Mesothelial cell of epicardium (in vitro differentiated cells): ENCODE measurements at regions not wholly inside any gene's neighbourhood (a gene's known extent, or its start where the extent isn't known, plus 50 kb on each side); places are given as distances from the start of the nearest gene placed in this dataset.

Source experiments
- DNase-seq, 2 experiments: peaks; one replicate each; pipeline ENCODE4 v3.0.0; 2021; ENCODE audit warnings: low spot score in 2 of 2; ENCODE audit not compliant: unreplicated experiment in 2 of 2
- H3K27ac Mint-ChIP-seq: 2 replicates; pipeline ENCODE4 v1.8.0; 2021; ENCODE audit warnings: mixed read lengths
- H3K27me3 Mint-ChIP-seq: 2 replicates; pipeline ENCODE4 v1.8.0; 2021; ENCODE audit warnings: low read depth, mixed read lengths
- H3K36me3 Mint-ChIP-seq: 2 replicates; pipeline ENCODE4 v1.8.0; 2021; ENCODE audit warnings: mixed read lengths
- H3K4me1 Mint-ChIP-seq: 2 replicates; pipeline ENCODE4 v1.8.0; 2021; ENCODE audit warnings: mixed read lengths
- H3K4me3 Mint-ChIP-seq: 2 replicates; pipeline ENCODE4 v1.8.0; 2021; ENCODE audit warnings: mild to moderate bottlenecking, moderate library complexity, mixed read lengths
- H3K9me3 Mint-ChIP-seq: 2 replicates; pipeline ENCODE4 v1.8.0; 2021; ENCODE audit warnings: mixed read lengths
- CTCF ChIP-seq: fragments of 200-600 bp; sonication (generic); IDR thresholded peaks from one replicate; pipeline ENCODE4 v1.5.0; 2021; ENCODE audit warnings: antibody characterized with exemption; ENCODE audit not compliant: unreplicated experiment

- no peaks in the 10 kb centered on the region for H3K9me3 Mint-ChIP-seq
- no peak for DNase-seq
- H3K36me3 Mint-ChIP-seq, result no peaks in the 10 kb centered on the region
- TF ChIP-seq CTCF, result no peak
- H3K27me3 Mint-ChIP-seq, result no peaks in the 10 kb centered on the region
- peaks cover 6% of the 10 kb centered on the region for H3K4me1 Mint-ChIP-seq
- H3K4me3 Mint-ChIP-seq, result no peak overlapping the region
- no peak overlapping the region for H3K27ac Mint-ChIP-seq
Observed at GRCh38 chr14:38536376-38537038, 280.6 kb upstream of the CLEC14A start.

GRCh38 chr14:38528582-38528981 is 272.7 kb upstream of the CLEC14A start:
- Mint-ChIP-seq H3K4me1 (peaks cover 13% of the 10 kb centered on the region), H3K4me3 (no peak overlapping the region), H3K27ac (no peak overlapping the region), H3K9me3 (peaks cover 9% of the 10 kb centered on the region), H3K36me3 (no peaks in the 10 kb centered on the region), H3K27me3 (no peaks in the 10 kb centered on the region)
- no peak for TF ChIP-seq CTCF
- DNase-seq, result no peak

DNA sequence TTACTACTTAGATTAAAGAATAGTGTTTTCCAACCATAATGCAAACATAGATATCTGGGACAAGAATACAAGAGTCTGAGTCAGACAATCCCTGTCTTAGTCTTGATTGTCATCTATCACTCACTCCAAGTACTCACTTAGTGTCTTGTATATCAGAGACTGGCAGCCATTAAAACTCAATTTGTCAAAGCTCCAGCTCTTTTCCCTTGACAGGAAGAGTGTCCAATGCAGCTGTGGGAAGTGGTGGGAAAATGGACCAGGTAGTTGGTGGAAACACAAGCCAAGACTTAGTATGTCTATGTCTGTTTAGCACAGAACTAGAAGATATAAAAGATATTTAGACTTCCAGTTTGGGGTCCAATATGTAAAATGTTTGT is 271.6 kb upstream of the CLEC14A start:
- Mint-ChIP-seq H3K9me3 (peaks cover 9% of the 10 kb centered on the region), H3K36me3 (no peaks in the 10 kb centered on the region), H3K27ac (no peak overlapping the region), H3K4me3 (no peak overlapping the region), H3K27me3 (no peaks in the 10 kb centered on the region), H3K4me1 (peaks cover 13% of the 10 kb centered on the region)
- DNase-seq, result no peak
- no peak for TF ChIP-seq CTCF

GRCh38 chr14:38526826-38527501 is 271.1 kb upstream of the CLEC14A start:
- no peak for DNase-seq
- H3K4me1 Mint-ChIP-seq, result peaks cover 13% of the 10 kb centered on the region
- H3K9me3 Mint-ChIP-seq, result peaks cover 9% of the 10 kb centered on the region
- TF ChIP-seq CTCF, result no peak
- no peaks in the 10 kb centered on the region for H3K36me3 Mint-ChIP-seq
- no peaks in the 10 kb centered on the region for H3K27me3 Mint-ChIP-seq
- no peak overlapping the region for H3K4me3 Mint-ChIP-seq
- no peak overlapping the region for H3K27ac Mint-ChIP-seq

GRCh38 chr14:38524636-38525509 is 269.0 kb upstream of the CLEC14A start:
- Mint-ChIP-seq H3K9me3 (no peaks in the 10 kb centered on the region), H3K4me1 (peaks cover 13% of the 10 kb centered on the region), H3K36me3 (no peaks in the 10 kb centered on the region), H3K27ac (no peak overlapping the region), H3K4me3 (no peak overlapping the region), H3K27me3 (no peaks in the 10 kb centered on the region)
- DNase-seq, result no peak
- no peak for TF ChIP-seq CTCF
